Left hindlimb (tissue), 1 donor: ENCODE measurements at regions not wholly inside any gene's neighbourhood (a gene's known extent, or its start where the extent isn't known, plus 50 kb on each side); places are given as distances from the start of the nearest gene placed in this dataset.
"Not testable (repeated sequence)": the region's sequence is repeated elsewhere in the genome, so short reads cannot be mapped to it uniquely, and the experiment has no call there.

Experiments
- DNase-seq: peaks from one replicate; pipeline ENCODE4 v3.0.0-alpha.2; 2018

GRCh38 chr1:214143006-214143992, 137.7 kb upstream of the SMYD2 start:
- DNase-seq: no peak

- not testable (repeated sequence) for DNase-seq
Observed at GRCh38 chr1:214144521-214144920, 136.4 kb upstream of the SMYD2 start.

- no peak for DNase-seq
Observed at GRCh38 chr1:214146523-214146922, 134.4 kb upstream of the SMYD2 start.

- DNase-seq: no peak
Observed at GRCh38 chr1:214154596-214155292, 126.2 kb upstream of the SMYD2 start.

DNA sequence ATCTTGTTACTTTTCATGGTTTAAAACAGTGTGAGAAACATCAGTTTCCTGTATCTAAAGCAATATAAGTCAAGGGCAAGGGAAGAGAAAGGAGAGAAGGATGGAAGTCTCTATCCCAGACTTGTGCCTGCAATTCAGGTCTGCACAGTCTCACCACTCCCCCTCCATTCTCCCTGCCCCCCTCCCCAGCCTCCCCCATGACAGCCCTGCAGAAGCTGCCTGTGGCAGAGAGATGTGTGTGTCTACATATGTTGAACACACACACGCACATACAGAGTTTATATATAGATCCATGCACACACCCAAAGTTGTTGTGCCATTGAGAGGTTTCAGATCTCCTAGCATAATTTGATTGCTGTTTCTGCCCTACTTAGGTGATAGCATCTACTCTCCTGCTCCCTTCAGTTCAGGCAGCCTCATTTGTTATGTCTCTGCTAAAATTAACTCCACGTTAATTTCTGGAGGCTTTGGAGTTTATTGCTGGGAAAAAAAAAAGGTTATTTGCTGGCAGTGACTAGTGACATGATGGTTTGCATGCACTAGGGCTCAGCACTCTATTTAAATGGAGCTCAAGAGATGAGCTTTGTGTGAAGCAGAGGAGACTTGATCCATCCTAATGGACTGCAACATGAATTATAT, 124.9 kb upstream of the SMYD2 start:
- no peak for DNase-seq

GRCh38 chr1:214164173-214164572, 116.8 kb upstream of the SMYD2 start:
- no peak for DNase-seq

GRCh38 chr1:214165850-214166374, 115.0 kb upstream of the SMYD2 start:
- no peak for DNase-seq

- no peak for DNase-seq
Observed at GRCh38 chr1:214174508-214175199, 106.3 kb upstream of the SMYD2 start.

DNA sequence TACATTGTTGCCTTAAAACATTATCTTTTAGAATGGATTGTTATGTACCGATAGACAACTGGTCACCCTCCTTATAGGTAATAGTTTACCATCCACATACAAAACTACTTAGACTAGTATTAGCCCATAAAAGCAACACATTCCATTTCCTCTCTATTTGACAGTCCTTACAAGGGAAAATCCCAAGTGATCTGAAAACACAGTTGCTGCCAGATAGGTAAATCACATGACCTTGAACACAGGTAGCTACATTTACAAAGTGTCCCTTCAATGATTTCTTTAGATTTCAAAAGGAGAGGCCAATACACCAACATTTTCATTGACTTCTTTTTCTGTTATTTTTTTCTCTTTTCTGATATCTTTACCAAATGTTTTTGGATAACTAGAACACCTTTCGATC, 102.9 kb upstream of the SMYD2 start:
- no peak for DNase-seq

DNA sequence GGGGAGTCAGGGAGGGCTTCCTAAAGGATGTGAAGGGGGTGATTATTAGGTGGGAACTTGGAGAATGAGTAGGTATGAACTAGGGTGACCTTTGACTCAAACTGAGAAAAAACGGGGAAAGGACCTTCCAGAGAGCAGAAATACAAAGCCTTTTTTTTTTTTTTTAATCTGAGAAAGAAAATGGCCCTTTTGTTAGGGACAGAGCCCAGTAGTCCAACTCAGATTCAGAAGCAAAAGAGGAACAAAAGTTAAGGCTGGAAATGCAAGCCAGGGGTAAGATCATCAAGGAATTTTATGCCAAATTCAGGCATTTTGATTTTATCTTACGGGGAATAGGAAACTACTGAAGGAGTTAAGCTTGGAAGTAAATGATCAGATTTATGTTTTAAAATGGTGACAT, 96.0 kb upstream of the SMYD2 start:
- DNase-seq: no peak

GRCh38 chr1:214186103-214186824, 94.7 kb upstream of the SMYD2 start:
- no peak for DNase-seq

GRCh38 chr1:214187121-214187900, 93.6 kb upstream of the SMYD2 start:
- no peak for DNase-seq

DNA sequence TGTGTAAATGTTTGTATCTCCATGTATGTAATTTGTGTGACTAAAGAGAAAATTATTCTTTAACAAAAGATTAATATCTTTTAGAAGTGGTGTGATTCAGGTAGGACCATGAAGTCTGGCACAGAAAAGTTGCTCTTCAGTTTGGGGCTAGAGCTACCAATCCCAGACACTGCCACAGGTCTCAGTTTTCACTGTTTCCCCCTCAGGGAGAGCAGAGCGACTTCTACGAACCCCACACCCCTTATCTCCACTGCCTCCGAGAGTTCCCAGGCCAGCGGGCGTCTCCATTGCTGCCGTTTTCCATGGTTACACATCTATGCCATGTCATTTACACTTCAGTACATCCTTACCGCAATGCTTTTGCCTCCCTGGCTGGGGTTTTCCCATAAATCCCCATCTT, 93.0 kb upstream of the SMYD2 start:
- DNase-seq: no peak

- no peak for DNase-seq
Observed at GRCh38 chr1:214188835-214189234, 92.1 kb upstream of the SMYD2 start.

DNA sequence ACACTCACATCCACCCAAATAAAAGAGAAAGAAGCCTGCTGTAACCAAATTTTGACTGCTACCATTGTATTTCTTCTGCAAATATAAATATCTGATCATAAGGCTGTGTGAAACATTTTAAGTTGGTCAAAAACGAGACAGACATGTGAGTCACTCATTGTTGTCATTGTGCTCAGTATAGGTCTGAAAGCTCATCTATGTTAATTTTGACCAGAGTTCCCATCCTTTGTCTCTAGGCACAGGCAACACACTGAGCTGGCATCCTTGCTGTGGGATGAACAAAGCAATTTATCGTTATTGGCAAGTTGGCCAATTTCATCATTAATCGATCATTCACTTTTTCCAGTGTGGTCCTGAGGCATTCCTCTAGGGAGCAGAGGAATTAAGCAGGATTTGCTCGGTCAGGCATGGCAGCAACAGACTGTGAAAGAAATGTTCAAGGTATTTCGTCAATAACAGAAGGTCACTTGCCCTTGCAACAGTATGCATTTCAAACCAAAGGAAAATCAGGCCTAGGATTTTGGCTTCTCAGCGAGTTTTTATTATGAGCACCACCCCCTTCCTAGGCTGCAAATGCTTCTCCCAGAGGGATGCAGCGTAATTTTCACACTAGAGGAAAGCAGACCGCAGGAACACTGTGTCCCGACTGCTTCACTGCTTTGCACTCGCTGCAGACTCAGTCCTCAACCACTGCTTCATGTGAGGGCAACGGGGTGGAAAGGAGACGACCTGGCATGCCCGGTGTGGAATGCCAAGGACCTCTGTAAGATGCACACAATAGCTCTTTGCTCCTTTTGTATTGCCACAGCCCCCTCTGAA, 87.9 kb upstream of the SMYD2 start:
- DNase-seq: no peak

DNA sequence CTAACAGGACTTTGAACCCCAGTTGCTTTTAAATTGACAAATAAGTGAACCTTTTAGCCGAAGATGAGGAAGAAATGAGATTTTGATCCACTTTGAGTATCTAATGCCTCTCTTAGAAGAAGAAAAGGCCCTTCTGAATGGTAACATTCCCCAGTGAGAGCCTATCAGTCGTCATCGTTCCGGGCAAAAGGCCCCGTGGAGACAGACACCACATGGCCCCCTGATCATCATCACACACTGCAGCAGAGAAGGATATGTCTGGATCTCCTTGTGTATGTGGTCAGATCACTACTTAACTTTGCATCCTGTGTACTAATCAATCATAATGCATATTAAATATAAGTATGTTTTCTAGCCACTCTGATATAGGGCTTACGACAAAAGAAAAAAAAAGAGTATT, 87.3 kb upstream of the SMYD2 start:
- no peak for DNase-seq

DNA sequence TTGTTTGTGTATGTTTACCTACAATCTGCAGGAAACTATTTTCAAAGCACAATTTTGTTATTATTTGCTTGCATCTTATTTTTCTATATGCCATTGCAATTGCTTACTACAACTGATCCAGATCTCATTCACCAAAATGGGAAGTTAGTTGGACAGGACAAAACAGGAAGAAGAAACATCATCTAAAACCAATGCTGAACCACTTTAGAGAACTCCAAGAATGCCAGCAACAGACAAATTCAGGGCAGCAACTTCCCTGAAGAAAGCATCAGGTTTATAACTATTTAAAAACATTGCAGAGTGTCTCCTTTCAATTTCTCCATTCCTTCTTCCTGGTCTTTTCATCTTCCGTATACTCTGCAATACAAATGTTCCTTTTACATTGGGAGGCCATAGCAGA, 82.4 kb upstream of the SMYD2 start:
- DNase-seq: no peak

GRCh38 chr1:214199585-214199984, 81.4 kb upstream of the SMYD2 start:
- no peak for DNase-seq

DNA sequence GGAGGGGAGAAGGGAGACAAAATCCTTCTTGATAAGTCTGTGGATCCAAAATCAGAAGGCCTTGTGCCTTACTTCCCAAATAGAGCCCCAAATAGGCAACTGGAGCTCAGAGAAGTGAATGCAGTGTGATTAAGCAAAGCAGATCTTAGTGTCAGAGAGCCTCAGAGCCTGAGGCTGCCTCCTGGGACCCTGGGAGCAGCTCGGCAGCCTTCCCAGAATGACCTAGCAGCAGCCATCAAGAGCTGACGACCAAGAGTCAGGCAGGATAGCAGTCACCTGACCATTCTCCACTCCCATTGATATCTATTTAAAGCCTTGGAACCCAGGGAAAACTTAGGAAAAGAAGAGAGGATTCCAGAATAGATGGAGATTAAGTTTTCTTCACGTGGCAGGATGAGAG, 78.0 kb upstream of the SMYD2 start:
- DNase-seq: no peak

- no peak for DNase-seq
Observed at GRCh38 chr1:214205053-214205452, 75.9 kb upstream of the SMYD2 start.
